ENCODE measurements at regions not wholly inside any gene's neighbourhood (a gene's known extent, or its start where the extent isn't known, plus 50 kb on each side); places are given as distances from the start of the nearest gene placed in this dataset.
"Not testable (repeated sequence)": the region's sequence is repeated elsewhere in the genome, so short reads cannot be mapped to it uniquely, and the experiment has no call there.

DNA sequence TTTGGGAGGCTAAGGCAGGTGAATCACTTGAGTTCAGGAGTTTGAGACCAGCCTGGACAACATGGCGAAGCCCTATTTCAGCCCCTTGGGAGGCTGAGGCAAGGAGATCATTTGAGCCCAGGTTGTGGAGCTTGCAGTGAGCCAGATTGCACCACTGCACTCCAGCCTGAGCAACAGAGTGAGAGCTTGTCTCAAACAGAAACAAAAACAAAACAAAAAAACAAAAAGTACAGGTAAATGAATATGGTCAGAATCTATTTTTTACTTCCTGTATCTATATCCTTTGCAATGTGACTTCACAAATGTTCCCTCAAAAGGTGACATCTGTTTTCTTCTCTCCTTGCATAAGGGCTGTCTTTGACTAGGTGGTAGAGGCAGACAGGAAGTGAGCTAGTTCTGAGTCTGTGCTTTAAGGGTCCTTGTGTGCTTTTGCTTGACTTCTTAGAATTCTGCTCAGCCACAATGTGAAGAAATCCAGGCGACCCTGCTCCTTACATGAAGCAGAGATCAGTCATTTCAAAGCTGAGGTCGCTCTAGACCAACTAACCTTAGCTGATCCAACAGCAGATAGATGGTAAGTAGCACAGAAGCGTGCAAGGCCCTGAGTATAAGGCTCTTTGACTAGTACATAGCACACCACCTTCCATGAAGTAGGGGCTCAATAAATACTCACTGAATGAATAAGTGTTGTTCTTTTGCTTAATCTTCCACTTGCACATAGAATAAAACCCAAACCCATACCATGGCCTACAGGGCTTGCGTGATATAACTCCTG lies 423.2 kb upstream of the PCDH15 start:
- no peak for DNase-seq

DNA sequence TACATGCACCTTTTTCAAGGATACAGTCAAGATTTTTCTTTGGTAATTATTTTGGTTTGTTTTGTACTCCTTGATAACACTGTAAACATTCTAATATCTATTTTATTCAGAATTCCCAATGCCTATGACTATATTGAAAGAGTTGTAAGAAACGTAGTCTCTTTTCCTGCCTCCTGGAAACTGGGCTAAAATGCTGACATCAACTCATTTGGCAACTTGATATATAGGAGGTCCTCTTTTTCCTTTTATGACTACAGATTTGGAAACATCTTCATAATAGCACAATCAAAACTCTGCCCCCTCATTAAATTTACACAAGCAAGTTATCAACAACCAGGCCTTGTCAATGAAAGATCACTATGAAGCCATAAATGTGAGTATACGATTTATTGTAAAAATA lies 422.3 kb upstream of the PCDH15 start:
- no peak for DNase-seq

GRCh38 chr10:55220975-55221374 lies 419.9 kb upstream of the PCDH15 start:
- DNase-seq, result peak; percentile 12

- DNase-seq, result no peak
Observed at GRCh38 chr10:55215699-55216098, 414.7 kb upstream of the PCDH15 start.

DNA sequence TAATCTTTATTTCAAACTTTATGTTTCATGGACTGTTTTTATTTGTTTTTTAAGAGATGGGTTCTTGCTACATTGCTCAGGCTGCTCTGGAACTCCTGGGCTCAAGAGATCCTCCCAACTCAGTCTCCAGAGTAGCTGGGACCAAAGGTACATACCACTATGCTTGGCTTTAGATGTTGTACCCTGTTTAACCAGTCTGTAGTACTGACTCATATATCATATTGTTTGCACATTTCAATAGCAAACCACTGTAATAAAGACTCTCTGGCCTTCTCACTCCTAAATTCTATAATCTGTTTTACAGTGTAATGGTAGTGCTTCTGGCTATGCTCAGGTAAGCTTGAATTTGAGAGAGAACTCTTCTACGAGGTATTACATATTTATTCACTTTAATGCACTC lies 413.6 kb upstream of the PCDH15 start:
- no peak for DNase-seq

- no peak for DNase-seq
Observed at GRCh38 chr10:55212051-55212450, 411.0 kb upstream of the PCDH15 start.

- DNase-seq, result no peak
Observed at GRCh38 chr10:55203874-55204273, 402.8 kb upstream of the PCDH15 start.

DNA sequence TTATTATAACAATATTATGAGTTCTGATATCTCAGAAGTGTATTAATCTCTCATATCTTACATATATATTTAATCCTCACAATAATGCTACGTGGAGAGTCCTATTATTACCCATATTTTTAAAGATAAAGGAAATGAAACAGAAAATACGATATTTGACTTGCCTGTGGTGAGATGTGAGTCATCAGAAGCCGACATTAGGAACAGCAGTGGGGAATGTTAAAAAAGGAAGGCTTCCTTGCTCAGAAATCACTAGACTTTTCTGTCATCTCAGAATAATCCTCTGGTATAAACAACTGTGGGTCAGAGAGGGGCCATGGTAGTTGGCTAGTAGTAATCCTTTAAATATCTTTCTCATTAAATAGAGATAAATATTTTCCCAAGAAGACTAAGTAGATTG lies 402.3 kb upstream of the PCDH15 start:
- DNase-seq, result no peak

GRCh38 chr10:55200020-55200419 lies 399.0 kb upstream of the PCDH15 start:
- no peak for DNase-seq

DNA sequence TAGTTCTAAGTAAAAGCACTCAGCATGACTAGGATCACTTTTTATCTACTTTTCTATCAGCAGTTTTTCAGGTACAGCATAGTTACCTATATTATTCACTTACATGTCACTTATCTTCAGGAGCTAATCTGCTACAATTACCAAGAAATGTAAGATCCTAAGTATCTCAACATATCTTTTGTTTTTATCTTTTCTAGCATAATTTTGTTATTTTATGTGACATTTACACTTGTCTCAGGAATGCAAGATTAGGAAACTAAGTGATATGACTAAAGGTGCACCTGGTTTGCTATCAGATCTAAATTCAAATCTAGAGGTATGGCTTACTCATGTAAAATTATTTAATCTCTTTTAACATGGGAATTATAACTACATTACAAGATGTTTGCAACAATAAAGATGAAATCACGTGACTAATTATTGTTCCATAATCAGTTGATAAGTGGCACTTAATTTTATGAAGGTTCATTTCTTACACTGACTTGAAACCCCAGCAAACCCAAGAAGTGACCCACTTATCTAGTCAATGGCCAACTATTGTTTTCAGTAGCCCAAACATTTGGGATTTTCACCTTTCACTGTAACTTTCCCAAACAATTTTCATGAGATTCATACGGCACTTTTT lies 390.3 kb upstream of the PCDH15 start:
- DNase-seq, result no peak

DNA sequence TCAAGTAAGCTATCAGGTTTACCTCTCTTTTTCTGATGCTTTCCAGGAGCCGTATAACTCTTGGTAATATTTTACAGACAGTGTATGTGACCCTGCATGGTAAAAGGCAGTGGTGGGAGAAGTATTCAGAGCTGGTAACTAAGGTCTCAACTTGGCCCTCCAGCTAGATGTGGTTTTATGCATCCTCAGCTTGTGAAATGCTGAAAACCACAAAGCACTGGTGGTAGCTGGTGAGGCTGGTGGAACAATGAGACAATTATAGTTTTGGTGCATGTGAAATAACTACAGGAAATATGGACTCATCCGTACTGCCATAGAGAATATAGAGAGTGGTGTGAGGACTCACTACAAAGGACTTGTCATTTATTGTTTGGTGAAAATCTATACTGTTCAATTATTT lies 383.0 kb upstream of the PCDH15 start:
- DNase-seq, result no peak

DNA sequence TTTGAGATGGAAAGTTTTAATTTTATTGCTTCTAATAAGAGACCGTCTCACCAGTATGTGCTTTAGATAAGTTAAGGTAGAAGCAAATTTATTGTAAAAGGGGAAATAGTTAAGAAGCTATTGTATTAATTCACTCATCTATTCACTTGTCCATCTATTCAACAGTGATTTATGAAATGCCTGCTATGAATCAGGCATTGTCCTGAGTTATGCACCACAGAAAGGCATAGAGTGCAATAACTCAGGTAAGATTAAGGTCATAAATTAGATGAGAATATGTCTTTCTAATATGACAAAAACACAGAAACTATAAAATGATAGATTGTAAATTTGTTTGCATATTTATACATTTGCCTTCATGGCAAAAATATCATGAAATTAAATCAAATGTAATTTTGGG lies 379.3 kb upstream of the PCDH15 start:
- DNase-seq, result no peak

DNA sequence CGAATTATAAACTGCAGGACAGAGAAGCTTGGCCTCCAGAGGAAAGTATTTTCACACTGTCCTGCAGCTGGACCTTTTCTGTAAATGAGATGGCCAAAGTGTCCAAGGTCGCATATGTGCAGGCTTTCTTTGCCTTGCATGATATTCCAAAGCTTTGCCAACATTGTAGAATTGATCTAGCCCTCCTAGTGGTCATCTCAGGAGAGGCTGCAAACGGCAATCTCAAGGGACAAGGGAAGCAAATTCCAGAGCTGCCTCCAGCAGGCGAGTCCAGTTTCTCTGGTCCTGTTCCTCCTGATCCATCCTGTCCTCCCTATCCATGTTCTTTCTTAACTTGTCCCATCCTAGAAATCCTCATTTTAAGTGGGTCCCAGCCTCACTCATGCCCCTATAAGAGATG lies 373.4 kb upstream of the PCDH15 start:
- no peak for DNase-seq

DNA sequence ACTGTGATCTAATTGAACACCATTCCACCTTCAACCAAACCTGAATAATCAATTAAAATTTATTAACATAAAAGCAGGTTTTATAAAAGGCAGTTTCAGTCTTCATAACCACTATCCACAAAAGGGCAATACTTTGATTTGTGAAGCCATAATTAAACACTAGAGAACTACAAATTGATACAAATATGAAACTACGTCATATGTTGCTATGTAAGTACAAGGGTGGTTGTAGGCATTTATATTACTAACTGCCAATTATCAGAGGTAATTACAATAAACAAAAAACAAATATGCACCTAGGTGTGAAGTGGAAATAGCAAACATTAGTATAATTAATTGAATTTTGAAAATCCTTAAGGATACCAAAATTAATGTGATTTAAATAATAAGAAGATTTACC lies 368.5 kb upstream of the PCDH15 start:
- no peak for DNase-seq

DNA sequence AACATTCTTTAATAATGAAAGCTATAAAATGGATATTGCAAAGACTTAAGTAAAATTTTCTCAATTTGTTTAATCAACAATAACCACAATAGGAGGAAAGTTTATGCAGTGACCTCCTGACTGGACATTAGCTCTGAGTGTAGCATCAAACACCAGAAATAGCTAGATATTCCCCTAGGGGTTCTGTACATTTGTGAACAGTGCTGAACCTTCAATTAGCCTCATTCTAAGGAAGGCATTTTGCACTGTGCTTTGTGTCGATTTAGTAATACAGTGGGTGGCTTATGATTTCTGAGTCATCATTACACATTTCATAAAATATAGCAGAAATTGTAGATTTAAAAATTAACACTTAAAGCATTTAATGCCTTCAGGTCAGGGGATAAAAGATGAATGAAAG lies 367.3 kb upstream of the PCDH15 start:
- no peak for DNase-seq

DNA sequence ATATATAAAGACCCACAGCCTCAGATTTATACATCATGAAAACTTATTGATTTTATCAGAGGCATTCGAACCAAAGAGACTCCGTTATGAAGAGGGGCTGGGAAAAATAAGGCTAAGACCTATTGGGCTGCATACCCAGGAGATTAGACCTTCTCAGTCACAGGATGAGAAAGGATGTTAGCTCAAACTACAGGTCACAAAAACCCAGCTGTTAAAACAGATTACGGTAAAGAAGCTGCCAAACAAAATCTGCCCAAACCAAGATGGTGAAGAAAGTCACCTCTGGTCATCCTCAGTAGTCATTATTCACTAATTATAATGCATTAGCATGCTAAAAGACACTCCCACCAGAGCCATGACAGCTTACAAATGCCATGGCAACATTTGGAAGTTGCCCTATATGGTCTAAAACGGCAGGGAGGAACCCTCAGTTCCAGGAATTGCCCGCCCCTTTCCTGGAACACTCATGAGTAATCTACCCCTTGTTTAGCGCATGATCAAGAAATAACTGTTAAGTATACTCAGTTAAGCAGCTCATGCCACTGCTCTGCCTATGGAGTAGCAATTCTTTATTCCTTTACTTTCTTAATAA lies 362.5 kb upstream of the PCDH15 start:
- DNase-seq, result no peak

- not testable (repeated sequence) for DNase-seq
Observed at GRCh38 chr10:55162321-55162720, 361.3 kb upstream of the PCDH15 start.

GRCh38 chr10:55160655-55161283 lies 359.7 kb upstream of the PCDH15 start:
- no peak for DNase-seq

GRCh38 chr10:55158633-55159032 lies 357.6 kb upstream of the PCDH15 start:
- no peak for DNase-seq

DNA sequence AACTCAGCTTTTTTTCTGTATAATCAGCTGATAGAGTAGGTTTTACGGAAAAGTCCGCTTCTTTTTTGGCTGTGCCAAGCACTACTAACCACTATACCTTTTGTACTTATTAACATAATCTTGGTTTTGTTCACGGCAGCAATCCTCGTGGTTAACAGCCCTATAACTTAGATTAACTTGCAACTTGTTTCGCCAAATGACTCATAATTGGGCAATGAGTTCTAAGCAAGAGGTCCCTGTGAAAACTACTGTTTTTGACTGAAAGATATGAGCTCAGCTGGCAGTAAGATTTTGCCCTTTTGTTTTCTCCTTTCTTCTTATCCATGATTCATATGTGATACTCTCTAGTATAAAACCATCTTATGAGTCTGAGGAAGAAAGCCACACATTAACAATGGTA lies 345.0 kb upstream of the PCDH15 start:
- no peak for DNase-seq

DNA sequence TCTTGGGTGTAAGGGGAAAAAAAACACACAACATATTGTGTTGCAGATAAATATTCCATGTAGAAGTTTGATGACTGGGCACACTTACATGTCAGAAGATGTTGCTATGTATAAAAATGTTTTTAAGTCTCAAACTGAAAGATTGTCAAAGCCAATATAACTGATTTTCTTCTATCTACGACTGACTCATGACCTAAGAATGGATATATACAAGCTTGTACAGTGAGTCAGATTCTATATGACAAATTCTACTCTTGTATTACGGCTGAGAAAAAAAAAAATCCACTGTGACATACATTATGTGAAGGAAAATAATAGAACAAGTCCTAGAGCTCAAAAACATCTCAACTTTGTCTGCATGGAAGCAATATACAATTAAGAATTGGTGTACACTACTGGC lies 343.0 kb upstream of the PCDH15 start:
- DNase-seq, result no peak

GRCh38 chr10:55141892-55142291 lies 340.9 kb upstream of the PCDH15 start:
- DNase-seq, result no peak

DNA sequence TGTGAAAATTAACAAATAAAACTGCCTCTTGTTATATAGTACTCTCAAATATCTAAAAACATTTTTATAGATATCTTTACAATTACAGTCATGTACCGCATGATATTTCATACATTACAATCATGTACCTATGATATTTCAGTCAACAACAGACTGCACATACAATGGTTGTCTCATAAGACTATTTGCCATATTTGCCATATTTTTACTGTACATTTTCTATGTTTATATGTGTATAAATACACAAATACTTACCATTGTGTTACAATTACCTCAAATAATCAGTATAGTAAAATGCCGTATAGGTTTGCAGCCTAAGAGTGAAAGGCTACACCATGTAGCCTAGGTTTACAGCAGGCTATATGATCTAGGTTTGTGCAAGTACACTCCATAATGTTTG lies 336.0 kb upstream of the PCDH15 start:
- DNase-seq, result no peak

- DNase-seq, result no peak
Observed at GRCh38 chr10:55104738-55105137, 303.7 kb upstream of the PCDH15 start.
